ENCODE measurements at regions not wholly inside any gene's neighbourhood (a gene's known extent, or its start where the extent isn't known, plus 50 kb on each side); places are given as distances from the start of the nearest gene placed in this dataset.

- TF ChIP-seq ZBTB1 (tag by site-specific recombination; IDR thresholded peaks at IDR 0.05) (no peak), CTCF (tag by site-specific recombination; IDR thresholded peaks at IDR 0.05) (no peak), SP2 (tag by site-specific recombination; IDR thresholded peaks at IDR 0.05) (no peak), ZBTB7A (tag by site-specific recombination; IDR thresholded peaks at IDR 0.05; ENCODE audit: low read depth) (no peak), ZNF132 (tag by site-specific recombination; IDR thresholded peaks at IDR 0.05; ENCODE audit: borderline replicate concordance) (no peak), ZBTB8A (tag by site-specific recombination; IDR thresholded peaks at IDR 0.05) (no peak), ZNF324 (tag by site-specific recombination; IDR thresholded peaks at IDR 0.05) (no peak), TCF7L2 (IDR thresholded peaks at IDR 0.05; ENCODE audit: borderline replicate concordance, low read depth, low read length) (no peak), ZNF362 (tag by site-specific recombination; IDR thresholded peaks at IDR 0.05) (no peak), ZFP3 (tag by site-specific recombination; IDR thresholded peaks at IDR 0.05; ENCODE audit: low read depth) (no peak)
These were observed 91.8 kb upstream of the UBE2E2 start for GRCh38 chr3:23111286-23111685.

All from HEK293 (cell line).